Left ventricle myocardium inferior (tissue), 1 donor: ENCODE measurements at regions not wholly inside any gene's neighbourhood (a gene's known extent, or its start where the extent isn't known, plus 50 kb on each side); places are given as distances from the start of the nearest gene placed in this dataset.

Source experiments
- DNase-seq: peaks from one replicate; pipeline ENCODE4 v3.0.0-alpha.2; 2020
- H3K27ac ChIP-seq: fragments of 200-600 bp; replicated peaks from 2 replicates; pipeline ENCODE4 v1.8.0; 2021
- H3K27me3 ChIP-seq: fragments of 200-600 bp; 2 replicates; pipeline ENCODE4 v1.8.0; 2021; ENCODE audit warnings: low read depth
- H3K36me3 ChIP-seq: fragments of 200-600 bp; 2 replicates; pipeline ENCODE4 v1.8.0; 2021
- H3K4me1 ChIP-seq: fragments of 200-600 bp; 2 replicates; pipeline ENCODE4 v1.8.0; 2021
- H3K4me3 ChIP-seq: fragments of 200-600 bp; 2 replicates; pipeline ENCODE4 v1.8.0; 2021; ENCODE audit warnings: mild to moderate bottlenecking, moderate library complexity
- H3K9me3 ChIP-seq: fragments of 200-600 bp; replicated peaks from 2 replicates; pipeline ENCODE4 v1.8.0; 2021
- CTCF ChIP-seq: fragments of 200-600 bp; IDR thresholded peaks from 2 replicates; pipeline ENCODE4 v1.8.0; 2021; ENCODE audit warnings: antibody characterized with exemption, mild to moderate bottlenecking, borderline replicate concordance
- intact Hi-C: fragments of 100-400 bp; cut with micrococcal nuclease; formaldehyde crosslinking; loops from one replicate; pipeline ENCODE4 v1.11.0; 2022
- donor health status: DM: no; HTN: yes; CAD: no; lungs with severe emphysema.

DNA sequence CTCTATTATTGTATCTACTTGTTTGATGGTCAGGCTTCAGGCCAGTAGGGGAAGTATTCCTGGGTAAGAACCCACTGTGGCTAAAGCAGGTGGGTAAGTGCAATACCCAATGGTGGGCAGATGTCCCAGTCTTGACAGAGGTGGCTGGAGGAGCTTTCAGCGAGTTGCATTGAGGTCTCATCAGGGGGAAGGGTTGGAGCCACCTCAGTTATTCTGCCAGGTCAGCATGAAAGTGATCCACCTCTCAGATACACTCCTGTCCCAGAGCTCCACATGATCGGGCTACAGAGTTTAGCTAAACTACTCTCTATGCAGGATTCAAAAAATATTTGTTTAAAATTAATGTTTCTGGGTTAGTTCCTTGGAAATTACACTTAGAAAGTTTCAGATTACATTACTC, 95.8 kb upstream of the WNT7A start:
- peaks cover 41% of the 10 kb centered on the region for H3K9me3 ChIP-seq
- TF ChIP-seq CTCF = no peak
- H3K36me3 ChIP-seq = no peaks in the 10 kb centered on the region
- no peak overlapping the region for H3K27ac ChIP-seq
- intact Hi-C loops = no loop called here
- H3K27me3 ChIP-seq = no peaks in the 10 kb centered on the region
- no peaks in the 10 kb centered on the region for H3K4me1 ChIP-seq
- no peak for DNase-seq
- H3K4me3 ChIP-seq = no peak overlapping the region

DNA sequence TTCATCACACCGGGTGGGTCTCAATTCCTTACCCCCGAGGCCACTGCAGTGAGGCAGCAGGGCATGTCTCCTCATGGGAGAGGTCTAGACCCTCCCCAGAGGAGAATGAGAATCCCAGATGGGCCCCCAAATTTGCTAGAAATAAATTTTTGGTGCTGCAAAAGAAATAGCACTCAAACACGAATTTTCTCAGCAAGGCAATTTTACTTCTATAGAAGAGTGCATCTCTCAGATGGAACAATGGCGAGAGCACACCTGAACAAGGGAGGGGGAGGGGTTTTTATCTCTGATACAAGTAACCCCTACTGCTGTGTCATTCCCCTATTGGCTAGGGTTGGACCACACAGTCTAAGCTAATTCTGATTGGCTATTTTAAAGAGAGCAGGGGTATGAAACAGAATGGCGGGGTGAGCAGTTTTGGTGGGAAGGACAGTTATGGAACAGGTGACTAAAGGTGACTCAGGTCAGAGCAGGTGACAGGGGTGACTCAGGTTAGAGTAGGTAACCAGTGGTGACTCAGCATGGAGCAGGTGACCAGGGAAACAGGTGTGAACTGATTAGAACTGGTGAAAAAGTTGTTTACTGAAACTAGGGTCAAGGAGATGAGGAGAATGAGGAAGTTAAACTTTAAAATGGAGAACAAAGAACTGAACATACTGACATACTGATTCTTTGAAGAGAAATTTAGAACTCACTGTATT, 93.0 kb upstream of the WNT7A start:
- peaks cover 41% of the 10 kb centered on the region for H3K9me3 ChIP-seq
- H3K36me3 ChIP-seq = no peaks in the 10 kb centered on the region
- no peak for TF ChIP-seq CTCF
- no peaks in the 10 kb centered on the region for H3K4me1 ChIP-seq
- no peak overlapping the region for H3K27ac ChIP-seq
- H3K4me3 ChIP-seq = no peak overlapping the region
- intact Hi-C loops = no loop called here
- DNase-seq = no peak
- no peaks in the 10 kb centered on the region for H3K27me3 ChIP-seq

DNA sequence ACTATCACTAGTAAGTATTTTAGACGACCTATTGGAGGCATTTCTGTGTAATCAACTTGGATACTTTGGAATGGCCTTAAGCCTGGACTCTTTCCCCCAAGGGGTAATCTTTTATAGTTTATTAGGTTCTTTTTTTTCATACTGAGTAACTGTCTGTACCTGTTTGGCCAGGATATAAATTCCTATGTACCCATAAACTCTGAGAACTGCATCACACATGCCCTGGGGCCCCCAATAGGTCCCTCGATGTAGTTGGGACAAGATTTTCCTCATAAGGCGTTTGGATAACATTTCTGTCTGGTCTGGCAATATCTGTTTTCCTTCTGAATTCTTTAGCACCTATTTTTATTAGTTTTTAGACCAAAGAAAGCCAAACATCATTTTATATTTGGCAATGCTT, 86.4 kb upstream of the WNT7A start:
- no peaks in the 10 kb centered on the region for H3K36me3 ChIP-seq
- H3K9me3 ChIP-seq = peaks cover under 1% of the 10 kb centered on the region
- DNase-seq = no peak
- H3K4me3 ChIP-seq = no peak overlapping the region
- no peaks in the 10 kb centered on the region for H3K27me3 ChIP-seq
- no peak for TF ChIP-seq CTCF
- intact Hi-C loops = no loop called here
- H3K4me1 ChIP-seq = no peaks in the 10 kb centered on the region
- H3K27ac ChIP-seq = no peak overlapping the region

DNA sequence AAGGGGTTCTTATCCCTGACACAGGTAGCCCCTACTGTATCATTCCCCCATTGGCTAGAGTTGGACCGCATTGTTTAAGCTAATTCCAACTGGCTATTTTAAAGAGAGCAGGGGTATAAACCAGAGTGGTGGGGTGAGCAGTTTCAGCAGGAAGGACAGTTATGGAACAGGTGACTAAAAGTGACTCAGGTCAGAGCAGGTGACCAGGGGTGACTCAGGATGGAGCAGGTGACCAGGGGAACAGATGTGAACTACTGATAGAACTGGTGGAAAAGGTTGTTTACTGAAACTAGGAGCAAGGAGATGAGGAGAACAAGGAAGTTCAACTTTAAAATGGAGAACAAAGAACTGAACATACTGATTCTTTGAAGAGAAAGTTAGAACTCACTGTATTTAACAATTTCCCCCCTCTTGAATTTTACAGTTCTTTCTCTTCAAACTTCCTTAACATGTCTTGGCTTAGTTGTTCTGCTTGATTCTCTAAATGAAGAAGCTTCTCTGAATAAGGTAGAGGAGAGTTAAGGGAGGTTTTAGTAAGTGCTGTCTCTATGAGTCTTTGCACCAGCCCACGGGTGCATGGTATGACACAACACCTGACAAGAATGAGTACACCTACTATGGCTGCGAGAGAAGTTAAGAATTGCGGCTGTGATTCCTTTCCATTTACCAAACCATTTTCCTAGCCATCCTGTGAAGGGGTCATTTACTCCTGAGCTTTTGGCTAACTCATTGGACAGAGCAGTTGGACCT, 83.4 kb upstream of the WNT7A start:
- TF ChIP-seq CTCF = no peak
- H3K27me3 ChIP-seq = no peaks in the 10 kb centered on the region
- peaks cover 6% of the 10 kb centered on the region for H3K9me3 ChIP-seq
- no peak overlapping the region for H3K27ac ChIP-seq
- intact Hi-C loops = no loop called here
- no peak overlapping the region for H3K4me3 ChIP-seq
- H3K36me3 ChIP-seq = no peaks in the 10 kb centered on the region
- H3K4me1 ChIP-seq = no peaks in the 10 kb centered on the region
- DNase-seq = no peak

GRCh38 chr3:13954741-13955483, 75.0 kb upstream of the WNT7A start:
- Histone ChIP-seq H3K27me3 (peaks cover 23% of the 10 kb centered on the region), H3K4me3 (no peak overlapping the region), H3K36me3 (no peaks in the 10 kb centered on the region), H3K27ac (no peak overlapping the region), H3K9me3 (peaks cover 3% of the 10 kb centered on the region), H3K4me1 (no peaks in the 10 kb centered on the region)
- intact Hi-C loops = no loop called here
- TF ChIP-seq CTCF = no peak
- DNase-seq = no peak
